PFSK-1 (cell line): ENCODE measurements at regions not wholly inside any gene's neighbourhood (a gene's known extent, or its start where the extent isn't known, plus 50 kb on each side); places are given as distances from the start of the nearest gene placed in this dataset.

Experiments used
- FOXP2 ChIP-seq: optimal IDR thresholded peaks from 2 replicates; pipeline ENCODE3; 2011; ENCODE audit warnings: borderline replicate concordance, control low read depth, inconsistent platforms; ENCODE audit not compliant: insufficient read depth; ENCODE audit errors: extremely low read length, extremely low read depth
- POLR2AphosphoS5 ChIP-seq: IDR thresholded peaks from 2 replicates; pipeline ENCODE4 v1.6.1; 2012; ENCODE audit warnings: low read depth, mild to moderate bottlenecking, control low read depth, low read length, moderate library complexity
- SIN3A ChIP-seq: IDR thresholded peaks from 2 replicates; pipeline ENCODE4 v1.6.1; 2012; ENCODE audit warnings: mild to moderate bottlenecking, low read length, moderate library complexity, borderline replicate concordance; ENCODE audit not compliant: insufficient read depth
- TAF1 ChIP-seq: IDR thresholded peaks from 2 replicates; pipeline ENCODE4 v1.6.1; 2012; ENCODE audit warnings: low read length, control low read depth, borderline replicate concordance; ENCODE audit not compliant: insufficient read depth
- TF ChIP-seq, protein P1 (sequence below), 2 experiments: IDR thresholded peaks; 2 replicates each; pipeline versions ENCODE4 v1.6.1 to v1.8.0; 2011 to 2012; ENCODE audit warnings: low read depth in 2 of 2, low read length in 2 of 2, control low read depth in 1 of 2, inconsistent platforms in 1 of 2, mild to moderate bottlenecking in 1 of 2, moderate library complexity in 1 of 2; ENCODE audit not compliant: insufficient read depth in 1 of 2

DNA sequence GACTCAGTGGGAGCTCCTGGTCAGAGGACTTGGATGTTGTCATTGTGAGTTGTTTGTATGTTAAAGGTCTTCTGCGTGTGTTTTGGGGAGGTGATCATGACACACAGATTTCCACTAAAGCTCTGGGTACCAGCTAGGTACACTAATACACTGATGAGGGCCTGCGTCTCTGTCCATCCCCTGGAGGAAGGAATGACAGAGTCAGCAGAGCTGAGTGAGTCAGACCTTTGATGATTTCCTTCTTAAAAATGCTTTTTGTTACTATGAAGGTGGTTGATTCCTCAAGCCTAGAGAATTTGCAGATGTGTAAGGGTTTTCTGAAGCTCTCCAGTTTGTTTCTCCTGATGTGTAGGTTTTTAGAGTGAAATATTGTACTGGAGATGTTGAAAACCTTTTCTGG, 424.1 kb upstream of the TPM1 start:
- TF ChIP-seq TAF1 (no peak), SIN3A (no peak), FOXP2 (no peak)

DNA sequence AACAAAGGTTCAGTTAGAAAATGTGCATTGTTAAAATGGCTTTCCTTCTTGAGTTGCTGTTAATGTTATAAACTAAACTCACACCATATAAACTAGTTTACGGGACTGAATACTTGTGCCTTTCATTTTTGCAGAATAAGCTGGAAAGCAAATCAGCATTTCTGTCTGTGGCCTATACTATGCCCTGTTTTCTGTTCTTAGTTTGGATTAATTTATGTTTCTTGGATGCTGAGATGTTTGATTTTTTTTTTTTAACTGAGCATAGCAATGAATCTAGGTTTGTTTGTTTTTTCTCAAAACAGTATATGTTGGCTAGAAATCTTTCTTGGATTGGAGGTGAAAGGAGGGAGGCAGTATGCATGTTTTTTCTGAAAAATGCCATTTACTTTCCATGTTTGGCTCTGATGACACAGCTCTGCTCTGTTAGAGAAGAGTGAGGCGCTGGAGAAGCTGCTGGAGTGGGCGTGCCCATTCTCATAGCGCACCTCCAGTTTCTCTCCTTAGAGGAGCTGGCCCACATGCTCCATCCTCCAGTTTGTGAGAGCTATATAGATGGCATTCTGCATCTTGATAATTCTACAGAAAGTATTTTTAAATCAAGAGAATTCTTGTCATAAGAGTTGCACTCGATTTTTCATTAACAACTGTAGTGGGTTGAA, 423.6 kb upstream of the TPM1 start:
- TF ChIP-seq FOXP2: no peak
- TF ChIP-seq POLR2AphosphoS5: no peak
- no peak for TF ChIP-seq TAF1
- TF ChIP-seq, protein P1, sequence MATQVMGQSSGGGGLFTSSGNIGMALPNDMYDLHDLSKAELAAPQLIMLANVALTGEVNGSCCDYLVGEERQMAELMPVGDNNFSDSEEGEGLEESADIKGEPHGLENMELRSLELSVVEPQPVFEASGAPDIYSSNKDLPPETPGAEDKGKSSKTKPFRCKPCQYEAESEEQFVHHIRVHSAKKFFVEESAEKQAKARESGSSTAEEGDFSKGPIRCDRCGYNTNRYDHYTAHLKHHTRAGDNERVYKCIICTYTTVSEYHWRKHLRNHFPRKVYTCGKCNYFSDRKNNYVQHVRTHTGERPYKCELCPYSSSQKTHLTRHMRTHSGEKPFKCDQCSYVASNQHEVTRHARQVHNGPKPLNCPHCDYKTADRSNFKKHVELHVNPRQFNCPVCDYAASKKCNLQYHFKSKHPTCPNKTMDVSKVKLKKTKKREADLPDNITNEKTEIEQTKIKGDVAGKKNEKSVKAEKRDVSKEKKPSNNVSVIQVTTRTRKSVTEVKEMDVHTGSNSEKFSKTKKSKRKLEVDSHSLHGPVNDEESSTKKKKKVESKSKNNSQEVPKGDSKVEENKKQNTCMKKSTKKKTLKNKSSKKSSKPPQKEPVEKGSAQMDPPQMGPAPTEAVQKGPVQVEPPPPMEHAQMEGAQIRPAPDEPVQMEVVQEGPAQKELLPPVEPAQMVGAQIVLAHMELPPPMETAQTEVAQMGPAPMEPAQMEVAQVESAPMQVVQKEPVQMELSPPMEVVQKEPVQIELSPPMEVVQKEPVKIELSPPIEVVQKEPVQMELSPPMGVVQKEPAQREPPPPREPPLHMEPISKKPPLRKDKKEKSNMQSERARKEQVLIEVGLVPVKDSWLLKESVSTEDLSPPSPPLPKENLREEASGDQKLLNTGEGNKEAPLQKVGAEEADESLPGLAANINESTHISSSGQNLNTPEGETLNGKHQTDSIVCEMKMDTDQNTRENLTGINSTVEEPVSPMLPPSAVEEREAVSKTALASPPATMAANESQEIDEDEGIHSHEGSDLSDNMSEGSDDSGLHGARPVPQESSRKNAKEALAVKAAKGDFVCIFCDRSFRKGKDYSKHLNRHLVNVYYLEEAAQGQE (IDR thresholded peaks at IDR 0.05; ENCODE audit: insufficient read depth in 1 of 2, low read depth in 2 of 2, low read length in 2 of 2): no peak
- TF ChIP-seq SIN3A: no peak

DNA sequence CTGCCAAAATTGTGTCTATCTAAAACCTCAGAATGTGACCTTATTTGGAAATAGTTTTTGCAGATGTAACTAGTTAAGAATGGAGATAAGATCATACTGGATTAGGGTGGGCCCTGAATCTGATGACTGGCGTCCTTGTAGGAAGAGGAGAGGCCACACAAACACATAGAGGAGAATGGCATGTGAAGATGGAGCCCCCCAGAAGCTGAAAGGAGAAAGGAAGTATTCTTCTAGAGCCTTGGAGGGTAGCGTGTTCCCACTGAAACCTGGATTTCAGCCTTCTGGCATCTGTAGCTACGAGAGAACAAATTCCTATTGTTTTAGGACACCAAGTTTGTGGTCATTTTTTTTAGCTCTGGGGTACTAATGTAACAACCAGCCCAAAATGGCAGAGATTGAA, 423.0 kb upstream of the TPM1 start:
- no peak for TF ChIP-seq SIN3A
- TF ChIP-seq, protein P1 (IDR thresholded peaks at IDR 0.05; ENCODE audit: insufficient read depth in 1 of 2, low read depth in 2 of 2, low read length in 2 of 2): no peak
- TF ChIP-seq POLR2AphosphoS5: no peak

DNA sequence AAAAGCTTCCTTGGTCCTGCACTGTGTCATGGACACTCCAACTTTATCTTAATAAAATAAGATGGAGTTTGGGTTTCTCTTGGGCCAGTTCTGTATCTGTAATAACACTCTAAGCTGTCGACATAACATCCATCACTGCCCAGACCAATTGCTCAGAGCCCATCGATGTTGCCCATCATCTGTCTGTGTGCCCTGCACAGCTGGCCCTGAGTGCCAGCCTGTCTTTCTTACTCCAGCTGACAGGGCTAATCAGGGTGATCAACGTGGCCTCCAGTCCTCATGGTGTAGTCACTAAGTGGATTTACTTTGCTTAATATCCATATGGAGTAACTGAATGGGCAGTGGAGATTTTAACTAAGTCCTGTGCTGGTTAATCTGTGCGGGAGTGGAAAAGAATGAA, 419.8 kb upstream of the TPM1 start:
- TF ChIP-seq FOXP2: no peak

DNA sequence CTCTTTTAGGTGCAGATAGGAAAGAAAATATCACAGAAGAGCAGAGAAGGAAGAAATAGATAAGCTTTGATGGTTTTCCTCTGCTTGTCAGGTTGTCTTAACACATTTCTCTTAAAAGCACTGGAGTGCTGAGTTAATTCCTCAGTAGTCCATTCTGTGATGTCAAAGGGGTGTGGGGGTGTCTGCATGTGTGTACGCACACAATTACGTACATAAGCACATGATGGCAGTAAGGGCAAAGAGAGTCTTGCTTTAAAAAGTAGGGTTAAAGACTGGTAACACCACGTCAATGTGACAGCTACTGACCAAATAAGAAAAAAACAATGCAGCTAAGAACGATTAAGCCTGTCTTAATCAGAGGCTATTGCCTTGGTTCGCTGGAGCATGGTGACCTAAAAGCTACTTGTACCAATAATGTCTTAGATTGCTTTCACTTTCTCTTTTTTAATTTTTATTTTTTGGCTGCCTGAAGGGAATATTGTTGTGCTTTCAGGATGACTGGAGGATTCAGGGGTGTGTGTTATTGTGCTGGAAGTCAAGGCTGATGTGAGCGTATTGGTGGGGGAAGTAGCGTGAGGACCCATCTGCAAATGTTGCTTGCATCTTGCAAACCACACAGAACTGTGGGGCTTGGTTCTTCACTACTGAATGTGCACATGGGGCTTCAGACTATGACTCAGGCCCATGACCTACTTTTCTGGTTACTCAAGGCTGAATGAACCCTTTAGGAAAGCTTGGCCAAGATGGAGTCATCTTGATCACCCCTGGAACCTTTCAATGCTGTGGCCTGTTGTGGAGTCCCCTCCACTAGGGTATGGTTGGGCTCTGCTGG, 417.8 kb upstream of the TPM1 start:
- TF ChIP-seq TAF1 (no peak), FOXP2 (no peak), SIN3A (no peak), POLR2AphosphoS5 (no peak)
- TF ChIP-seq, protein P1 (IDR thresholded peaks at IDR 0.05; ENCODE audit: insufficient read depth in 1 of 2, low read depth in 2 of 2, low read length in 2 of 2): no peak

DNA sequence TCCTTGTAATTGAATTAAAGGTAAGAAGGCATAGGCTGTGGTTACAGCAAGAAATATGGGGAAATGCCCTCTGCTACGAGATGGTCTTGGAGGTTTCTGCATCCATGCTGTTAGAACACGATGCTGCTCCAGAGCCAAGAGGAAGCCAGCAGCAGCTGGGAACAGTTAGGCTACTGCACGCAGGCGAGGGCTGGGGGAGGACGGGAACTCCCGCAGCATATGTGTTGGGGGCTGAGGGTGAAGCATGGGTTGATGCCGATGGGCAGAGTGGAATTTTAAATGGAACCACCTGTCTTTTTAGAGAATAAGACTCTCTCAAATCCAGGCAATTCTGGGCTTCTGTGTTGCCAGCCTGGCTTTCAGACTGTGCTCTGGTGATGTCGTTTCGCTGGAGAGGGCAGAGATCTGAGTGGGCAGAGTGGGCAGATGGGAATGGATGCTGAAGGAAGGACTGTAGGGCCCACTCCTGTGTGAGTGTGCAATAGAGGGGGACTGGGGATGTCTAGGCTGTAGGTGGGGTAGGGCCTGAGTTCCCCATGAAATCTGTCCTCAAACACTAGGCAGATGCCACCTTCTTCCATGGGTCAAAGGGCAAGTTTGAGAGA, 417.0 kb upstream of the TPM1 start:
- TF ChIP-seq TAF1: no peak
- no peak for TF ChIP-seq SIN3A
- no peak for TF ChIP-seq POLR2AphosphoS5
- no peak for TF ChIP-seq FOXP2
- TF ChIP-seq, protein P1 (IDR thresholded peaks at IDR 0.05; ENCODE audit: insufficient read depth in 1 of 2, low read depth in 2 of 2, low read length in 2 of 2): no peak
